ENCODE measurements at regions not wholly inside any gene's neighbourhood (a gene's known extent, or its start where the extent isn't known, plus 50 kb on each side); places are given as distances from the start of the nearest gene placed in this dataset.

DNA sequence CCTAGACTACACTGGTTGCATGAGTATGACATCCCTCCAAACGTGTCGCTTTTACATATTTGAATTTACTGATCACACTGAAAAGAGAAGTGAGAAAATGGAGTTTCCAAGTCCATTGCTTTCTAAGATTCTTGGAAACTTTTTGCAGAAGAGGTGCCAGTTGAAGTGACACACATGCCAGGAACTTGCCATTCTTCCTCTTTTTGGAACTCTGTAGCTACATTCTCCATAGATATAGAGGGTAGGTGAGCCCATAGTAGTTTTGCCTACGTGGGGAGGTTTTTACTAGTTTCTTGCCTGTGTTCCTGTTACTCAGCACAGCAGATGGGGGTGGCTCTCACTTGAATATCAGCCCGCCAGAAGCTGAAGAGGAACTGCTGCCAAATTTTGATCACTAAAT, 286.6 kb upstream of the NRP1 start:
- TF ChIP-seq, protein P1, sequence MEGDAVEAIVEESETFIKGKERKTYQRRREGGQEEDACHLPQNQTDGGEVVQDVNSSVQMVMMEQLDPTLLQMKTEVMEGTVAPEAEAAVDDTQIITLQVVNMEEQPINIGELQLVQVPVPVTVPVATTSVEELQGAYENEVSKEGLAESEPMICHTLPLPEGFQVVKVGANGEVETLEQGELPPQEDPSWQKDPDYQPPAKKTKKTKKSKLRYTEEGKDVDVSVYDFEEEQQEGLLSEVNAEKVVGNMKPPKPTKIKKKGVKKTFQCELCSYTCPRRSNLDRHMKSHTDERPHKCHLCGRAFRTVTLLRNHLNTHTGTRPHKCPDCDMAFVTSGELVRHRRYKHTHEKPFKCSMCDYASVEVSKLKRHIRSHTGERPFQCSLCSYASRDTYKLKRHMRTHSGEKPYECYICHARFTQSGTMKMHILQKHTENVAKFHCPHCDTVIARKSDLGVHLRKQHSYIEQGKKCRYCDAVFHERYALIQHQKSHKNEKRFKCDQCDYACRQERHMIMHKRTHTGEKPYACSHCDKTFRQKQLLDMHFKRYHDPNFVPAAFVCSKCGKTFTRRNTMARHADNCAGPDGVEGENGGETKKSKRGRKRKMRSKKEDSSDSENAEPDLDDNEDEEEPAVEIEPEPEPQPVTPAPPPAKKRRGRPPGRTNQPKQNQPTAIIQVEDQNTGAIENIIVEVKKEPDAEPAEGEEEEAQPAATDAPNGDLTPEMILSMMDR (conservative IDR thresholded peaks at IDR 0.05; ENCODE audit: low read depth, low read length): no peak
- TF ChIP-seq EZH2 (IDR thresholded peaks at IDR 0.05; ENCODE audit: borderline replicate concordance, low read depth, low read length, poor library complexity, severe bottlenecking): no peak
